Gastrocnemius medialis (tissue), 4 donors: ENCODE measurements at regions not wholly inside any gene's neighbourhood (a gene's known extent, or its start where the extent isn't known, plus 50 kb on each side); places are given as distances from the start of the nearest gene placed in this dataset.

Source experiments
- ATAC-seq, 2 donors: fragments of 150-250 bp; one replicate each; pipeline ENCODE4 v1.9.1; 2016
- DNase-seq, 2 donors: peaks; one replicate each; pipeline ENCODE4 v3.0.0-alpha.2; 2019
- H3K27ac ChIP-seq, 4 donors: fragments of 200-600 bp; sonication (generic); 1 replicate in 1 of 4; 2 replicates in 3 of 4; pipeline ENCODE4 v1.5.1; 2016 to 2018; ENCODE audit warnings: mild to moderate bottlenecking in 2 of 4, moderate library complexity in 1 of 4
- H3K27me3 ChIP-seq, 3 donors: fragments of 200-600 bp; sonication (generic) in 2 of 3; 1 replicate in 1 of 3; 2 replicates in 2 of 3; pipeline versions ENCODE4 v1.5.1 to v1.6.0; 2016 to 2019; ENCODE audit warnings: mild to moderate bottlenecking in 1 of 3, moderate library complexity in 1 of 3
- H3K36me3 ChIP-seq, 2 donors: fragments of 200-600 bp; sonication (generic) in 1 of 2; one replicate each; pipeline ENCODE4 v1.5.1; 2017 to 2018
- H3K4me1 ChIP-seq, 2 donors: fragments of 200-600 bp; sonication (generic) in 1 of 2; one replicate each; pipeline ENCODE4 v1.5.1; 2016 to 2017; ENCODE audit warnings: mild to moderate bottlenecking in 2 of 2
- H3K4me3 ChIP-seq, 4 donors: fragments of 200-600 bp; sonication (generic) in 3 of 4; 1 replicate in 1 of 4; 2 replicates in 3 of 4; pipeline ENCODE4 v1.5.1; 2016 to 2019; ENCODE audit warnings: mild to moderate bottlenecking in 2 of 4
- H3K9me3 ChIP-seq, 3 donors: fragments of 200-600 bp; sonication (generic) in 2 of 3; 1 replicate in 1 of 3; 2 replicates in 2 of 3; pipeline ENCODE4 v1.5.1; 2016 to 2019
- POLR2A ChIP-seq, 2 donors: fragments of 450-650 bp; IDR thresholded peaks; one replicate each; pipeline ENCODE4 v1.6.1; 2017; ENCODE audit warnings: antibody characterized with exemption in 2 of 2, mild to moderate bottlenecking in 2 of 2, moderate library complexity in 2 of 2
- in situ Hi-C, 4 donors: fragments of 200-750 bp; cut with MboI; loops; one replicate each; pipeline versions ENCODE4 v1.15.0 to v1.8.0; 2017; ENCODE audit warnings: low sequenced_read_pairs in 4 of 4
- intact Hi-C: fragments of 100-400 bp; cut with DNase I; formaldehyde crosslinking; loops from one replicate; pipeline ENCODE4 v1.15.1; 2023; ENCODE audit warnings: low total_unique reads
- TF ChIP-seq, protein P1 (sequence below), 5 experiments: fragments of 450-650 bp in 3 of 5; fragments of 200-600 bp in 2 of 5; sonication (generic) in 2 of 5; IDR thresholded peaks in 4 of 5; conservative IDR thresholded peaks in 1 of 5; 1 replicate in 4 of 5; 2 replicates in 1 of 5; pipeline ENCODE4 v1.5.1; 2016 to 2019; ENCODE audit warnings: antibody characterized with exemption in 5 of 5, mild to moderate bottlenecking in 3 of 5, moderate library complexity in 3 of 5

DNA sequence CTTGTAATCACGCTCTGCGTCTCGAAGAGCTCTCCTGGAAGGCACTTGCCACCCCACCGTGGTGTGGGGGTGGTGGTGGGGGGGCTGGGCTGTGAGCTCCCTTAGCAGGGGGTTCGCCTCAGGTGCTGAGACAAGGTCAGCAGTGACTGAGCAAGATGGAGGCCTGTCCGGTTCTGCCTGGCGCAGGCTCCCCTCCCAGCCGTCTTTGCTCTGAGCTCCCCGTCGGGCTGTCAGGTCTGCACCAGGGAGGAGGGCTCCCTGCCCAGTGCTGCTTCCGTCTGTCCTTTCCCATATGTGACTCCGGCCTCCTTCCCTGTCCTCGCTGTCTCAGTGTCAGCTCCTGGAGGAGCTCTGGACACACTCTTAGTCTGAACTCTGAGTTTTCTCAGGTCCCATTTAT lies 80.0 kb downstream of the PLXNA1 start:
- ATAC-seq (no peak), DNase-seq (no peak)
- no peaks in the 10 kb centered on the region for H3K27me3 ChIP-seq
- H3K27ac ChIP-seq: no peak overlapping the region
- H3K4me3 ChIP-seq: no peak overlapping the region
- in situ Hi-C loops: no loop called here
- H3K9me3 ChIP-seq: no peaks in the 10 kb centered on the region
- H3K36me3 ChIP-seq: no peaks in the 10 kb centered on the region
- intact Hi-C loops: no loop called here
- no peaks in the 10 kb centered on the region for H3K4me1 ChIP-seq
- no peak for TF ChIP-seq POLR2A (IDR thresholded peaks at IDR 0.05)
- TF ChIP-seq, protein P1, sequence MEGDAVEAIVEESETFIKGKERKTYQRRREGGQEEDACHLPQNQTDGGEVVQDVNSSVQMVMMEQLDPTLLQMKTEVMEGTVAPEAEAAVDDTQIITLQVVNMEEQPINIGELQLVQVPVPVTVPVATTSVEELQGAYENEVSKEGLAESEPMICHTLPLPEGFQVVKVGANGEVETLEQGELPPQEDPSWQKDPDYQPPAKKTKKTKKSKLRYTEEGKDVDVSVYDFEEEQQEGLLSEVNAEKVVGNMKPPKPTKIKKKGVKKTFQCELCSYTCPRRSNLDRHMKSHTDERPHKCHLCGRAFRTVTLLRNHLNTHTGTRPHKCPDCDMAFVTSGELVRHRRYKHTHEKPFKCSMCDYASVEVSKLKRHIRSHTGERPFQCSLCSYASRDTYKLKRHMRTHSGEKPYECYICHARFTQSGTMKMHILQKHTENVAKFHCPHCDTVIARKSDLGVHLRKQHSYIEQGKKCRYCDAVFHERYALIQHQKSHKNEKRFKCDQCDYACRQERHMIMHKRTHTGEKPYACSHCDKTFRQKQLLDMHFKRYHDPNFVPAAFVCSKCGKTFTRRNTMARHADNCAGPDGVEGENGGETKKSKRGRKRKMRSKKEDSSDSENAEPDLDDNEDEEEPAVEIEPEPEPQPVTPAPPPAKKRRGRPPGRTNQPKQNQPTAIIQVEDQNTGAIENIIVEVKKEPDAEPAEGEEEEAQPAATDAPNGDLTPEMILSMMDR (IDR thresholded peaks at IDR 0.05 in 4 of 5, conservative IDR thresholded peaks at IDR 0.05 in 1 of 5): no peak

DNA sequence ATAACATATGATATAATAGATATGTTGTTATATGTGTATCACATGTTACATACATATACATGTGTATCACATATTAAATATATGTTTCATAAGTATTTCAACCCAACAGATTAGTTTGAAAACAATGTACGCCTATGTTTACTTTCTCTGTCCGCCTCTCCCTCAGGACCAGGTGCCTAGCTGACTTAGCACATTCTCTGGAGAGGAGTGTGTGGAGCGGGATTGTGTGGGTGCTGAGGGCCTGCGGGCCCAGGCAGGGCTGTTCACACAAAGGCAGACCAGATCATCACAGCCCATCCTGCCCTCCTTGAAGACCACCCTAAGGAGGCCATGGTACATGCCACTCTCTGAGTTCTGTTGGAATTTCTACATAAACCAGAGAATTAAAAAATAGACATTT lies 81.0 kb downstream of the PLXNA1 start:
- Histone ChIP-seq H3K27me3 (no peaks in the 10 kb centered on the region), H3K9me3 (no peaks in the 10 kb centered on the region), H3K4me1 (no peaks in the 10 kb centered on the region), H3K27ac (no peak overlapping the region), H3K36me3 (no peaks in the 10 kb centered on the region), H3K4me3 (no peak overlapping the region)
- TF ChIP-seq, protein P1 (IDR thresholded peaks at IDR 0.05 in 4 of 5, conservative IDR thresholded peaks at IDR 0.05 in 1 of 5): no peak
- TF ChIP-seq POLR2A (IDR thresholded peaks at IDR 0.05): no peak
- no peak for ATAC-seq
- intact Hi-C loops (no loop called here), in situ Hi-C loops (no loop called here)
- DNase-seq: no peak

DNA sequence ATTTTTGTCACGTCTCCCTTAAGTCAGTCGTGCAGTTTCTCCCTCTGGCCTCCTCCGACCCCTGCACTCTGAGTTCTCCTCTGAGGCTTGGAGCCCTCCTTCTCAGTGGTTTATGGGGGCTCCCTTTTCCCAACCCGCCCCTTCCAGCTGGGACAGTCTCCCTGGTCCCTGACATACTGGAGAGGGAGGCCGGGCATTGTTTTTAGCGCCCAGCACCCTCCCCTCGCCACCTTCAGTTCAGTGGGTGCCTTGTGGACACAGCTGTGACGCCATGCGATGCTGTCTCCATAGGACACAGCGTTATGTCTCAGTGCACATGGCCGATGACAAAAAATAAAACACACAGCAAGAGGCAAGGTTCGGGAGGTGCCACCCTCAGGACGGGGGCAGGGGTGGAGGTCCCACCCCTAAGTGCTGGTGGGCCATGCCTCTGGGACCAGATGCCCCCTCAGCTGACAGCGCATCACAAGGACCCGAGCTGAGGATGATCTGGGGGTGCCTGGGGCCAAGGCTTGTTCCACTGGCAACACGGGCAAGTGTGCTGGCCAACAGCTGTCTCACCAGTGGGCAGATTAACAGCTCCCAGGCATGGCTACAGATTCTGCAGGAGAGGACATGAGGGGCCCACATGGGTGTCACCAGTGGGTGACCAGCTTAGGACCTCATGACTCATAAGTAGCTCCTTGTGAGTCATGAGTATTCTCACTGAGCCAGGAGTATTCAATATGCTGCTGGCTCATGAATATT lies 81.6 kb downstream of the PLXNA1 start:
- intact Hi-C loops (no loop called here), in situ Hi-C loops (no loop called here)
- no peak overlapping the region for H3K27ac ChIP-seq
- no peaks in the 10 kb centered on the region for H3K36me3 ChIP-seq
- peak; percentile 44 to 64 for ATAC-seq
- peak in 1 of 2 donors; percentile 41 for DNase-seq
- H3K9me3 ChIP-seq: no peaks in the 10 kb centered on the region
- no peak for TF ChIP-seq POLR2A (IDR thresholded peaks at IDR 0.05)
- TF ChIP-seq, protein P1 (IDR thresholded peaks at IDR 0.05 in 4 of 5, conservative IDR thresholded peaks at IDR 0.05 in 1 of 5): no peak
- no peaks in the 10 kb centered on the region for H3K4me1 ChIP-seq
- H3K4me3 ChIP-seq: no peak overlapping the region
- no peaks in the 10 kb centered on the region for H3K27me3 ChIP-seq

DNA sequence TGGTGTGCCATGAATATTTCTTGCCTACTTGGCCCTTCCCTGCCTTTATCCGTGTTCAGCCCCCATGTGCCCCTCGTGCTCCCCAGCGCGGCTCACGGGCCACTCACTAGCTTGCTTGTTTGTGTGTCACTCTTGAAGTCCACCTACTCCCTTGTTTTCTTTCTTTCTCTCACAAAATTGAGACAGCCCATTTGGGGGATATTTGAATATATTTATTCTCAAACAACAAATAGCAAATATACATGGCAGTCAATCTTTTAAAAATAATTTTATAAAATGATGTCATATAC lies 82.2 kb downstream of the PLXNA1 start:
- TF ChIP-seq, protein P1 (IDR thresholded peaks at IDR 0.05 in 4 of 5, conservative IDR thresholded peaks at IDR 0.05 in 1 of 5): no peak
- TF ChIP-seq POLR2A (IDR thresholded peaks at IDR 0.05): no peak
- Histone ChIP-seq H3K27ac (peak overlapping the region in 1 of 4 donors; percentile 34), H3K27me3 (no peaks in the 10 kb centered on the region), H3K36me3 (no peaks in the 10 kb centered on the region), H3K4me1 (no peaks in the 10 kb centered on the region), H3K9me3 (no peaks in the 10 kb centered on the region), H3K4me3 (no peak overlapping the region)
- DNase-seq: no peak
- ATAC-seq: no peak
- in situ Hi-C loops (no loop called here), intact Hi-C loops (no loop called here)
